Astrocyte of the spinal cord (primary cell): ENCODE measurements at regions not wholly inside any gene's neighbourhood (a gene's known extent, or its start where the extent isn't known, plus 50 kb on each side); places are given as distances from the start of the nearest gene placed in this dataset.

Experiments used
- DNase-seq: peaks from one replicate; pipeline ENCODE4 v3.0.0; 2011; ENCODE audit warnings: low read depth, low spot score
- H3K4me3 ChIP-seq: 2 replicates; pipeline ENCODE4 v1.5.1; 2011; ENCODE audit warnings: low read depth, mild to moderate bottlenecking, low read length, moderate library complexity
- CTCF ChIP-seq: IDR thresholded peaks from 2 replicates; pipeline ENCODE4 v1.5.1; 2012; ENCODE audit warnings: low read depth, mild to moderate bottlenecking, low read length, inconsistent platforms
- in situ Hi-C: cut with HindIII; loops from 2 replicates; pipeline ENCODE4 v1.10.0; 2017; ENCODE audit warnings: low sequenced_read_pairs

GRCh38 chr15:58260205-58260724, 122.1 kb downstream of the AQP9 start:
- no peak for TF ChIP-seq CTCF
- DNase-seq = no peak

GRCh38 chr15:58260725-58261267, 122.6 kb downstream of the AQP9 start:
- DNase-seq = no peak
- no peak for TF ChIP-seq CTCF
- in situ Hi-C loops = no loop called here
- H3K4me3 ChIP-seq = no peak overlapping the region

More at GRCh38 chr15:58260205-58260724, 122.1 kb downstream of the AQP9 start:
- in situ Hi-C loops = no loop called here
- H3K4me3 ChIP-seq = no peak overlapping the region

- H3K4me3 ChIP-seq = no peak overlapping the region
- TF ChIP-seq CTCF = no peak
- in situ Hi-C loops = no loop called here
- no peak for DNase-seq
Observed at GRCh38 chr15:58261368-58261767, 123.2 kb downstream of the AQP9 start.

GRCh38 chr15:58264053-58264971, 126.1 kb downstream of the AQP9 start:
- no peak for DNase-seq
- in situ Hi-C loops = no loop called here
- TF ChIP-seq CTCF = no peak
- H3K4me3 ChIP-seq = no peak overlapping the region

- no peak for TF ChIP-seq CTCF
- in situ Hi-C loops = no loop called here
- no peak for DNase-seq
- H3K4me3 ChIP-seq = no peak overlapping the region
Observed at GRCh38 chr15:58267051-58267450, 128.9 kb downstream of the AQP9 start.

- no peak overlapping the region for H3K4me3 ChIP-seq
- no peak for DNase-seq
- TF ChIP-seq CTCF = no peak
- in situ Hi-C loops = no loop called here
Observed at GRCh38 chr15:58268746-58269267, 130.6 kb downstream of the AQP9 start.
